ENCODE measurements at regions not wholly inside any gene's neighbourhood (a gene's known extent, or its start where the extent isn't known, plus 50 kb on each side); places are given as distances from the start of the nearest gene placed in this dataset.

- POLR2A ChIA-PET = no interaction called here
- no peak overlapping the region for H3K4me3 Mint-ChIP-seq
- TF ChIP-seq MXD4 (CRISPR knock-in tag; IDR thresholded peaks at IDR 0.05; ENCODE audit: borderline replicate concordance) (no peak), SP1 (CRISPR knock-in tag; conservative IDR thresholded peaks at IDR 0.05) (no peak), ZNF396 (CRISPR knock-in tag; IDR thresholded peaks at IDR 0.05; ENCODE audit: borderline replicate concordance) (no peak), NFE2L1 (CRISPR knock-in tag; IDR thresholded peaks at IDR 0.05) (no peak), ETV6 (CRISPR knock-in tag; IDR thresholded peaks at IDR 0.05) (no peak), GTF2I (CRISPR knock-in tag; conservative IDR thresholded peaks at IDR 0.05) (no peak), HMGA2 (CRISPR knock-in tag; IDR thresholded peaks at IDR 0.05) (no peak), PREB (CRISPR knock-in tag; IDR thresholded peaks at IDR 0.05; ENCODE audit: borderline replicate concordance) (no peak), TEAD1 (CRISPR knock-in tag; IDR thresholded peaks at IDR 0.05) (no peak), ZSCAN18 (CRISPR knock-in tag; IDR thresholded peaks at IDR 0.05) (no peak), MAX (CRISPR knock-in tag; IDR thresholded peaks at IDR 0.05) (no peak), HMGXB4 (CRISPR knock-in tag; IDR thresholded peaks at IDR 0.05) (no peak), PRDM15 (CRISPR knock-in tag; IDR thresholded peaks at IDR 0.05) (no peak), STAT6 (CRISPR knock-in tag; conservative IDR thresholded peaks at IDR 0.05; ENCODE audit: low read depth) (no peak), MLX (CRISPR knock-in tag; IDR thresholded peaks at IDR 0.05) (no peak), ZNF671 (CRISPR knock-in tag; IDR thresholded peaks at IDR 0.05) (no peak), ZNF423 (CRISPR knock-in tag; IDR thresholded peaks at IDR 0.05) (no peak), SMAD4 (CRISPR knock-in tag; IDR thresholded peaks at IDR 0.05) (no peak)
- ATAC-seq = no peak
- H3K27me3 Mint-ChIP-seq (ENCODE audit: low read depth) = no peaks in the 10 kb centered on the region
- DNase-seq (ENCODE audit: low spot score) = no peak
- CTCF ChIA-PET = no interaction called here
- H3K36me3 Mint-ChIP-seq = peaks cover 9% of the 10 kb centered on the region
- no peaks in the 10 kb centered on the region for H3K4me1 Mint-ChIP-seq
- no peak overlapping the region for H3K27ac Mint-ChIP-seq
- H3K9me3 Mint-ChIP-seq = peaks cover 25% of the 10 kb centered on the region
These were observed 51.7 kb upstream of the ATP5MC3 start for GRCh38 chr2:175233135-175233719.
